ENCODE measurements at regions not wholly inside any gene's neighbourhood (a gene's known extent, or its start where the extent isn't known, plus 50 kb on each side); places are given as distances from the start of the nearest gene placed in this dataset.

DNA sequence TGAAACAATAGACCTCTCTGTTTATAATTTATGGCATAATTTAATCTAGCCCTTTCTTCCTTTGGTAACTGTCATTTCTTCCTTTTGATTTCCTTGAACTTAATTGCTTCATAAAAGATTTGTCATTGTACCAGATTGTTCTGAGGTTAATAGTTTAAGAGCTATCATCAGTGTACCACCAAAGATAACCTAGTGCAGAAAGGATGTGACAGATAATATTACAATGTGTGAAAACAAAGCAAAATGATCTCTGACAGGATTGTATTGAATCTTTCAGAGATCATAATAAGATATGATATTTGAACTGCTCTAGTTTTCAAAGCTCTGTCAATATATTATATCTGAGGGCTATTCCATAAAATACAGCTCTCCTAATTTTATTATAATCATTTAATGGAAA, 132.1 kb upstream of the PTCHD4 start:
- no peaks in the 10 kb centered on the region for H3K4me1 ChIP-seq (ENCODE audit: control insufficient read depth, insufficient read depth, low read length)
- H3K27ac ChIP-seq (ENCODE audit: low read depth, low read length) = no peak overlapping the region
- no peak overlapping the region for H3K4me3 ChIP-seq (ENCODE audit: low read depth, low read length)
- no peaks in the 10 kb centered on the region for H3K27me3 ChIP-seq (ENCODE audit: control insufficient read depth, insufficient read depth, low read length)
- H3K36me3 ChIP-seq (ENCODE audit: control insufficient read depth, insufficient read depth, low read length) = no peaks in the 10 kb centered on the region
- H3K9me3 ChIP-seq (ENCODE audit: control insufficient read depth, insufficient read depth, low read length) = no peaks in the 10 kb centered on the region
- no peak for DNase-seq (ENCODE audit: low read depth in 4 of 6, low spot score in 6 of 6)

DNA sequence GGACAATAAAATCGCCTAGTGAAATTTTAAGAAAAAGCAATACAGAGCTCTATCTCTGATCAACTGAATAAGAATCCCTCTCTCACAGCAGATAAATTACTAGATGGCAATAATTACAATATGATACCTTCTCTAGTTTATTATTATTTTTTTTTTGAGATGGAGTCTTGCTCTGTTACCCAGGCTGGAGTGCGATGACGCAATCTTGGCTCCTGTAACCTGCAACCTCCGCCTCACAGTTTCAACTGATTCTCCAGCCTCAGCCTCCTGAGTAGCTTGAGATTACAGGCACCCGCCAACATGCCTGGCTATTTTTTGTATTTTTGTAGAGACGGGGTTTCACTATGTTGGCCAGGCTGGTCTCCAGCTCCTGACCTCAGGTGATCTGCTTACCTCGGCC, 129.3 kb upstream of the PTCHD4 start:
- Histone ChIP-seq H3K9me3 (ENCODE audit: control insufficient read depth, insufficient read depth, low read length) (no peaks in the 10 kb centered on the region), H3K27ac (ENCODE audit: low read depth, low read length) (no peak overlapping the region), H3K4me1 (ENCODE audit: control insufficient read depth, insufficient read depth, low read length) (no peaks in the 10 kb centered on the region), H3K36me3 (ENCODE audit: control insufficient read depth, insufficient read depth, low read length) (no peaks in the 10 kb centered on the region), H3K27me3 (ENCODE audit: control insufficient read depth, insufficient read depth, low read length) (no peaks in the 10 kb centered on the region), H3K4me3 (ENCODE audit: low read depth, low read length) (no peak overlapping the region)
- WGBS (ENCODE audit: insufficient coverage) = 100% methylated on average over 2 of the region's 7 CpGs
- DNase-seq (ENCODE audit: low read depth in 4 of 6, low spot score in 6 of 6) = no peak

DNA sequence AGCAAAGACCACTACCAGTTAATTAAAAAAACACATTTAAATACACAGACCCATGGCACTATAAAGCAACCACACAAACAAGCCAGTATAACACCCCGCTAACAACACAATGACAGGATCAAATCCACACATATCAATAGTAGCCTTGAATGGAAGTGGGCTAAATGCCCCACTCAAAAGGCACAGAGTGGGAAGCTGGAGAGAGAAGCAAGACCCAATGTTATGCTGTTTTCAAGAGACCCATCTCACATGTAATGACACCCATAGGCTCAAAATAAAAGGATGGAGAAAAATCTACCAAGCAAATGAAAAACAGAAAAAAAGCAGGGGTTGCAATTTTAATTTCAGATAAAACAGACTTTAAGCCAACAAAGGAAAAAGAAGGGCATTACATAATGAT, 125.4 kb upstream of the PTCHD4 start:
- Histone ChIP-seq H3K4me1 (ENCODE audit: control insufficient read depth, insufficient read depth, low read length) (no peaks in the 10 kb centered on the region), H3K9me3 (ENCODE audit: control insufficient read depth, insufficient read depth, low read length) (no peaks in the 10 kb centered on the region), H3K27ac (ENCODE audit: low read depth, low read length) (no peak overlapping the region), H3K36me3 (ENCODE audit: control insufficient read depth, insufficient read depth, low read length) (no peaks in the 10 kb centered on the region), H3K27me3 (ENCODE audit: control insufficient read depth, insufficient read depth, low read length) (no peaks in the 10 kb centered on the region), H3K4me3 (ENCODE audit: low read depth, low read length) (no peak overlapping the region)
- DNase-seq (ENCODE audit: low read depth in 4 of 6, low spot score in 6 of 6) = no peak
- no CpG with 5 or more reads among the region's 1 CpG for WGBS (ENCODE audit: insufficient coverage)

DNA sequence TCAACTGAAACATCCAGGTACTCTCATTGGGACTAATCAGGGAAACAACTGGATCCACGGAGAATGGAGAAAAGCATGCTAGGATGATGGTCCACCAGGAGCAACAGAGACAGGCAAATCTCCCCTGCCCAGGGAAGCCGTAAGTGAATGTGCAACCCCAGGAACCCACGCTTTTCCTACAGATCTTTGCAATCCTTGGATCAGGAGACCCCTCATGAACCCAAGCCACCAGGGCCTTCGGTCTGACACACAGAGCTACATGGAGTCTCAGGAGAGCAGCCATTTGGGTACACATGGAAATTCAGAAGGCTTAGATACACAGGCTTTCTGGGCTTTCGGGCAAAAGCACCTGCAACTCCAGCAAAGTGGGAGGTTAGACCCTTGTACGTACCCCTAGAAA, 122.1 kb upstream of the PTCHD4 start:
- Histone ChIP-seq H3K27me3 (ENCODE audit: control insufficient read depth, insufficient read depth, low read length) (no peaks in the 10 kb centered on the region), H3K27ac (ENCODE audit: low read depth, low read length) (no peak overlapping the region), H3K9me3 (ENCODE audit: control insufficient read depth, insufficient read depth, low read length) (no peaks in the 10 kb centered on the region), H3K4me1 (ENCODE audit: control insufficient read depth, insufficient read depth, low read length) (no peaks in the 10 kb centered on the region), H3K36me3 (ENCODE audit: control insufficient read depth, insufficient read depth, low read length) (no peaks in the 10 kb centered on the region), H3K4me3 (ENCODE audit: low read depth, low read length) (no peak overlapping the region)
- DNase-seq (ENCODE audit: low read depth in 4 of 6, low spot score in 6 of 6) = no peak
- 98% methylated on average over 6 of the region's 6 CpGs for WGBS (ENCODE audit: insufficient coverage)

DNA sequence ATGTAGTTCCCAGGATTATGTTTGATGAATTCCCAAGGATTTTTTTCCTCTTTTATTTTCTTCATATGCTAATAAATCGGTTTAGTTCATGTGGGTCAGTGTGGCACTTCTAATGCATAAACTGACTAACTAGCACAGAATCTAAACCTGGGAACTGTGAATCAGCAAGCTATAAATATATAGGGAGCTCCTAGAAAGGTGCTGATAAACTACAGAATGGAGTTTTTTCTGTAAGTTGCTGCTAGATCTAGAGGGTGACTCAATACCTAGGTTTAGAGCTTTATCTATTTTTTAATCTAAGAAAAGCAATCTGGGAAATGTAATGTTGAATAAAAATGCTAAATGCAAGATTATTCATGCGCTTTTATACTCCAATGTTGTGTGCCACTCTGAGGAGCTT, 118.8 kb upstream of the PTCHD4 start:
- H3K9me3 ChIP-seq (ENCODE audit: control insufficient read depth, insufficient read depth, low read length) = no peaks in the 10 kb centered on the region
- DNase-seq (ENCODE audit: low read depth in 4 of 6, low spot score in 6 of 6) = no peak
- no peaks in the 10 kb centered on the region for H3K36me3 ChIP-seq (ENCODE audit: control insufficient read depth, insufficient read depth, low read length)
- no peak overlapping the region for H3K4me3 ChIP-seq (ENCODE audit: low read depth, low read length)
- no peaks in the 10 kb centered on the region for H3K27me3 ChIP-seq (ENCODE audit: control insufficient read depth, insufficient read depth, low read length)
- no CpG with 5 or more reads among the region's 2 CpGs for WGBS (ENCODE audit: insufficient coverage)
- no peak overlapping the region for H3K27ac ChIP-seq (ENCODE audit: low read depth, low read length)
- no peaks in the 10 kb centered on the region for H3K4me1 ChIP-seq (ENCODE audit: control insufficient read depth, insufficient read depth, low read length)

DNA sequence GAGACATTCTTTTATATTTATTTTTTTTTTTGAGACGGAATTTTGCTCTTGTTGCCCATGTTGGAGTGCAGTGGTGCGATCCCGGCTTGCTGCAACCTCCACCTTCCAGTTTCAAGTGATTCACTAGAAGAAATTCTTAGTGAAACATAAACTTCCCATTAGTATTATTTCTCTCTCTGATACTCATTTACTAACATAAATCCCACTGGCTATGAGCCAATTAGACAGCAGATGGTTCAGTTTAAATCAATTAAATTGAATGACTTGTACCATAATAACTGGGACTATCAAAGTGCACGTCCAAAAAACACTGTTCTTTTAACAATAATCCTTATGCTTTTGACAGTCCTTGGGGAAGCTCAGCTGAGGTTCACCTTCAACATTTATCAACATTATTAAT, 111.2 kb upstream of the PTCHD4 start:
- Histone ChIP-seq H3K4me1 (ENCODE audit: control insufficient read depth, insufficient read depth, low read length) (no peaks in the 10 kb centered on the region), H3K36me3 (ENCODE audit: control insufficient read depth, insufficient read depth, low read length) (no peaks in the 10 kb centered on the region), H3K9me3 (ENCODE audit: control insufficient read depth, insufficient read depth, low read length) (no peaks in the 10 kb centered on the region), H3K4me3 (ENCODE audit: low read depth, low read length) (no peak overlapping the region), H3K27me3 (ENCODE audit: control insufficient read depth, insufficient read depth, low read length) (no peaks in the 10 kb centered on the region), H3K27ac (ENCODE audit: low read depth, low read length) (no peak overlapping the region)
- no CpG with 5 or more reads among the region's 4 CpGs for WGBS (ENCODE audit: insufficient coverage)
- peak in 2 of 6 donors; percentile 30 to 67 for DNase-seq (ENCODE audit: low read depth in 4 of 6, low spot score in 6 of 6)

GRCh38 chr6:48213076-48213788, 102.2 kb upstream of the PTCHD4 start:
- no peak overlapping the region for H3K4me3 ChIP-seq (ENCODE audit: low read depth, low read length)
- H3K36me3 ChIP-seq (ENCODE audit: control insufficient read depth, insufficient read depth, low read length) = no peaks in the 10 kb centered on the region
- WGBS (ENCODE audit: insufficient coverage) = 100% methylated on average over 5 of the region's 8 CpGs
- H3K27me3 ChIP-seq (ENCODE audit: control insufficient read depth, insufficient read depth, low read length) = no peaks in the 10 kb centered on the region
- no peak for DNase-seq (ENCODE audit: low read depth in 4 of 6, low spot score in 6 of 6)
- H3K9me3 ChIP-seq (ENCODE audit: control insufficient read depth, insufficient read depth, low read length) = no peaks in the 10 kb centered on the region
- no peaks in the 10 kb centered on the region for H3K4me1 ChIP-seq (ENCODE audit: control insufficient read depth, insufficient read depth, low read length)
- no peak overlapping the region for H3K27ac ChIP-seq (ENCODE audit: low read depth, low read length)

DNA sequence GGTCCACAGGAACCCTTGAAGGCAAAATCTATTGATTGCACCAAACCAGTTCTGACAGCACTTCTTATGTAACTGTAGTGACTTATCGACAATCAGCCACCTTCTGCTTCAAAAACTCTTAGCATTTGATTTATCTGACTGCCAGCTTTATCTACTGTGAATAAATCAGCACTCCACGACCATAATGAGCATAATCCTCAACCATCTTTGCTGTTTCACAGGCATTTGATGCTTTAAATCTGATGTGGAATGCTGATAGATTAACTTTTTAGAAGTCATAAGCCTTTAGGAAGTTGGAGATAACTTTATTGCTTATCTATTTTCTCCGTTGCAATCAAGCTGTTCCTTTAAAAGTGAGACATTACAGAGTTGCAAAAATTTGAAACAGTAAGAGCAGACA, 101.5 kb upstream of the PTCHD4 start:
- Histone ChIP-seq H3K27me3 (ENCODE audit: control insufficient read depth, insufficient read depth, low read length) (no peaks in the 10 kb centered on the region), H3K4me3 (ENCODE audit: low read depth, low read length) (no peak overlapping the region)
- no peak for DNase-seq (ENCODE audit: low read depth in 4 of 6, low spot score in 6 of 6)

DNA sequence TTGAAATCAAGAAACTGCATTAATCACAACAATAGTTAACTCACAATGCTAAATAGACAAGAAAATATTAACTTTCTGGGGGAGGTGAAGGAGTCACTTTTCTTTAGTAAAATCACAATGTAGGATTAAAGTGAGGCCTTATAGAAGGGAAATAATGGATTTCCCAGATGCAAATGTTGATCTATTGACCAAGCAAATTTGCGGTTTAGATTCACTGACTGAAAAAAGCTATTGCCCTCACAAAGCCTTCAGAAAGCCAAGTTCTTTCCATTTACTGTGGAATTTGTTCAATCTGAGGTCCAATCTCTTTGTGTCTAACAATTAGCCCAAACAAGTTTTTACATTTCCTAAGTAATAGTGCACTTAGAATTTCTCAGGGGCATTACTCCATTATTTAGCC, 95.1 kb upstream of the PTCHD4 start:
- no peak overlapping the region for H3K4me3 ChIP-seq (ENCODE audit: low read depth, low read length)
- no peaks in the 10 kb centered on the region for H3K36me3 ChIP-seq (ENCODE audit: control insufficient read depth, insufficient read depth, low read length)
- H3K27ac ChIP-seq (ENCODE audit: low read depth, low read length) = no peak overlapping the region
- H3K4me1 ChIP-seq (ENCODE audit: control insufficient read depth, insufficient read depth, low read length) = no peaks in the 10 kb centered on the region
- WGBS (ENCODE audit: insufficient coverage) = 67% methylated on average over 1 of the region's 1 CpG
- no peak for DNase-seq (ENCODE audit: low read depth in 4 of 6, low spot score in 6 of 6)
- H3K9me3 ChIP-seq (ENCODE audit: control insufficient read depth, insufficient read depth, low read length) = no peaks in the 10 kb centered on the region
- no peaks in the 10 kb centered on the region for H3K27me3 ChIP-seq (ENCODE audit: control insufficient read depth, insufficient read depth, low read length)

More for the DNA sequence above, 101.5 kb upstream of the PTCHD4 start:
- Histone ChIP-seq H3K27ac (ENCODE audit: low read depth, low read length) (no peak overlapping the region), H3K36me3 (ENCODE audit: control insufficient read depth, insufficient read depth, low read length) (no peaks in the 10 kb centered on the region), H3K4me1 (ENCODE audit: control insufficient read depth, insufficient read depth, low read length) (no peaks in the 10 kb centered on the region), H3K9me3 (ENCODE audit: control insufficient read depth, insufficient read depth, low read length) (no peaks in the 10 kb centered on the region)
- 90% methylated on average over 1 of the region's 3 CpGs for WGBS (ENCODE audit: insufficient coverage)

- no peaks in the 10 kb centered on the region for H3K36me3 ChIP-seq (ENCODE audit: control insufficient read depth, insufficient read depth, low read length)
- no CpG with 5 or more reads among the region's 3 CpGs for WGBS (ENCODE audit: insufficient coverage)
- H3K4me1 ChIP-seq (ENCODE audit: control insufficient read depth, insufficient read depth, low read length) = no peaks in the 10 kb centered on the region
- H3K9me3 ChIP-seq (ENCODE audit: control insufficient read depth, insufficient read depth, low read length) = no peaks in the 10 kb centered on the region
- no peak overlapping the region for H3K4me3 ChIP-seq (ENCODE audit: low read depth, low read length)
- no peak overlapping the region for H3K27ac ChIP-seq (ENCODE audit: low read depth, low read length)
- H3K27me3 ChIP-seq (ENCODE audit: control insufficient read depth, insufficient read depth, low read length) = no peaks in the 10 kb centered on the region
- peak in 1 of 6 donors; percentile 42 for DNase-seq (ENCODE audit: low read depth in 4 of 6, low spot score in 6 of 6)
Observed at GRCh38 chr6:48200869-48201390, 89.9 kb upstream of the PTCHD4 start.
